ENCODE measurements at regions not wholly inside any gene's neighbourhood (a gene's known extent, or its start where the extent isn't known, plus 50 kb on each side); places are given as distances from the start of the nearest gene placed in this dataset.

- TF ChIP-seq POLR2A (IDR thresholded peaks at IDR 0.05) (no peak), EP300 (IDR thresholded peaks at IDR 0.05) (no peak)
- TF ChIP-seq, protein P1, sequence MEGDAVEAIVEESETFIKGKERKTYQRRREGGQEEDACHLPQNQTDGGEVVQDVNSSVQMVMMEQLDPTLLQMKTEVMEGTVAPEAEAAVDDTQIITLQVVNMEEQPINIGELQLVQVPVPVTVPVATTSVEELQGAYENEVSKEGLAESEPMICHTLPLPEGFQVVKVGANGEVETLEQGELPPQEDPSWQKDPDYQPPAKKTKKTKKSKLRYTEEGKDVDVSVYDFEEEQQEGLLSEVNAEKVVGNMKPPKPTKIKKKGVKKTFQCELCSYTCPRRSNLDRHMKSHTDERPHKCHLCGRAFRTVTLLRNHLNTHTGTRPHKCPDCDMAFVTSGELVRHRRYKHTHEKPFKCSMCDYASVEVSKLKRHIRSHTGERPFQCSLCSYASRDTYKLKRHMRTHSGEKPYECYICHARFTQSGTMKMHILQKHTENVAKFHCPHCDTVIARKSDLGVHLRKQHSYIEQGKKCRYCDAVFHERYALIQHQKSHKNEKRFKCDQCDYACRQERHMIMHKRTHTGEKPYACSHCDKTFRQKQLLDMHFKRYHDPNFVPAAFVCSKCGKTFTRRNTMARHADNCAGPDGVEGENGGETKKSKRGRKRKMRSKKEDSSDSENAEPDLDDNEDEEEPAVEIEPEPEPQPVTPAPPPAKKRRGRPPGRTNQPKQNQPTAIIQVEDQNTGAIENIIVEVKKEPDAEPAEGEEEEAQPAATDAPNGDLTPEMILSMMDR (IDR thresholded peaks at IDR 0.05) = no peak
Measured at GRCh38 chr1:88217386-88217785, 466.7 kb upstream of the PKN2 start.
